ENCODE measurements at regions not wholly inside any gene's neighbourhood (a gene's known extent, or its start where the extent isn't known, plus 50 kb on each side); places are given as distances from the start of the nearest gene placed in this dataset.

GRCh38 chr3:46146548-46146947 lies 61.6 kb downstream of the CCR1 start:
- no CpG with 5 or more reads among the region's 4 CpGs for WGBS (ENCODE audit: extremely low coverage, insufficient coverage, low lambda C conversion rate)
- H3K79me2 ChIP-seq (ENCODE audit: control insufficient read depth, insufficient read depth, low read length), result no peaks in the 10 kb centered on the region
- DNase-seq, result no peak

DNA sequence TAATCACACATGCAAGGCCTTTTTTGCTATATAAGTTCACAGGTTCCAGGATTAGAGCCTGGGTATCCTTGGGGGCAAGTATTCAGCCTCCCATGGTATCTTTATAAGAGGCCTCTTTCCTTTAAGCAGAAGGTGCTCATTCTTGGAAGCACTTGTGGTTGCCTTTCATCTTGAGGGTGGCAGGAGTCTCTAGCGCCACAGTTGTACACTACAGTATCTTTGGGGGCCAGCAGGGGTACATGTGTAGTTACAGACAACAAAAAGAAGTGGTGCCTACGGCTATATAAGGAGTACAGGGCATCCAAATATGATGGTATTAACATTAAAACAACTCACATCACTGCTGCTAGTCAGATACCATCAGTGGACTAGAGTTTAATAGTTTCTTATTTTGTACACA lies 62.1 kb downstream of the CCR1 start:
- Histone ChIP-seq H2BK15ac (replicated peaks; ENCODE audit: low read depth) (no peak overlapping the region), H3K36me3 (ENCODE audit: control insufficient read depth, insufficient read depth, low read length) (no peaks in the 10 kb centered on the region), H3K4me1 (ENCODE audit: control insufficient read depth, low read depth, low read length) (no peaks in the 10 kb centered on the region), H3K79me1 (ENCODE audit: low read length) (no peaks in the 10 kb centered on the region), H3K4me2 (ENCODE audit: low read length) (no peak overlapping the region), H3K18ac (ENCODE audit: low read length) (no peak overlapping the region), H3K9ac (ENCODE audit: low read length) (no peak overlapping the region), H3K4me3 (ENCODE audit: low read length) (no peak overlapping the region), H2BK120ac (ENCODE audit: low read depth, low read length) (no peak overlapping the region), H3K27ac (ENCODE audit: low read depth, low read length) (no peak overlapping the region), H4K5ac (ENCODE audit: low read length) (no peak overlapping the region), H3K79me2 (ENCODE audit: control insufficient read depth, insufficient read depth, low read length) (no peaks in the 10 kb centered on the region), H3K23ac (ENCODE audit: low read length) (no peak overlapping the region), H2AK5ac (ENCODE audit: low read length) (no peak overlapping the region), H3K56ac (ENCODE audit: low read length) (no peak overlapping the region), H4K8ac (ENCODE audit: low read depth, low read length) (no peak overlapping the region), H3K4ac (ENCODE audit: low read depth, low read length) (no peak overlapping the region), H3K27me3 (ENCODE audit: insufficient read depth, low read length, poor library complexity) (no peaks in the 10 kb centered on the region), H2BK5ac (ENCODE audit: low read length) (no peak overlapping the region)
- no CpG with 5 or more reads among the region's 2 CpGs for WGBS (ENCODE audit: extremely low coverage, insufficient coverage, low lambda C conversion rate)
- no peak for DNase-seq

More at GRCh38 chr3:46146548-46146947, 61.6 kb downstream of the CCR1 start:
- no peaks in the 10 kb centered on the region for H3K36me3 ChIP-seq (ENCODE audit: control insufficient read depth, insufficient read depth, low read length)
- no peak overlapping the region for H2BK120ac ChIP-seq (ENCODE audit: low read depth, low read length)
- no peaks in the 10 kb centered on the region for H3K4me1 ChIP-seq (ENCODE audit: control insufficient read depth, low read depth, low read length)
- H4K5ac ChIP-seq (ENCODE audit: low read length), result no peak overlapping the region
- H4K8ac ChIP-seq (ENCODE audit: low read depth, low read length), result no peak overlapping the region
- H3K27ac ChIP-seq (ENCODE audit: low read depth, low read length), result no peak overlapping the region
- no peak overlapping the region for H3K9ac ChIP-seq (ENCODE audit: low read length)
- no peak overlapping the region for H3K18ac ChIP-seq (ENCODE audit: low read length)
- no peak overlapping the region for H2BK5ac ChIP-seq (ENCODE audit: low read length)
- no peak overlapping the region for H3K4me2 ChIP-seq (ENCODE audit: low read length)
- no peaks in the 10 kb centered on the region for H3K79me1 ChIP-seq (ENCODE audit: low read length)
- no peaks in the 10 kb centered on the region for H3K27me3 ChIP-seq (ENCODE audit: insufficient read depth, low read length, poor library complexity)
- H3K4ac ChIP-seq (ENCODE audit: low read depth, low read length), result no peak overlapping the region
- H2BK15ac ChIP-seq (replicated peaks; ENCODE audit: low read depth), result no peak overlapping the region
- no peak overlapping the region for H3K4me3 ChIP-seq (ENCODE audit: low read length)
- H3K23ac ChIP-seq (ENCODE audit: low read length), result no peak overlapping the region
- no peak overlapping the region for H3K56ac ChIP-seq (ENCODE audit: low read length)
- H2AK5ac ChIP-seq (ENCODE audit: low read length), result no peak overlapping the region

DNA sequence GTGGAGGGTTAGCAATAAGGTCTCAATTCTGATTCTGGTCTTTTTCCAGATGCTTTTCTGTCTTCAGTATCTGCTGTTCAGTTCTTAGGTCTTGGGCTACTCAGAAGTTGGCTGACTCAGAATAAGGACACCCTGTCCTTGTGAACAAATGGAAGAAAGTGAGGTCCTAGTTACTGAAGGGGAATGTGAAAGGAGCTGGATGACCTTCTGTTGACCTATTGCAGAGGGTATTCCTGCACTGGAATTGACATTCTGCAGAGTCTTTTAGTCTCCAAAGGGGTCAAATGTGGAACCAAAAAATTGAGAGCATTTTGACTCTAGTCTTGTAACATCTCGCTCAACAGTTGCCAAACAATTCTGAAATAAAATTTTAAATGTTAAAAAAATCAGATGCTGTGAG lies 63.0 kb downstream of the CCR1 start:
- no peaks in the 10 kb centered on the region for H3K27me3 ChIP-seq (ENCODE audit: insufficient read depth, low read length, poor library complexity)
- no peak overlapping the region for H3K4ac ChIP-seq (ENCODE audit: low read depth, low read length)
- no peak overlapping the region for H3K27ac ChIP-seq (ENCODE audit: low read depth, low read length)
- no peak overlapping the region for H2BK5ac ChIP-seq (ENCODE audit: low read length)
- H2AK5ac ChIP-seq (ENCODE audit: low read length), result no peak overlapping the region
- H3K9ac ChIP-seq (ENCODE audit: low read length), result no peak overlapping the region
- DNase-seq, result no peak
- no peaks in the 10 kb centered on the region for H3K79me1 ChIP-seq (ENCODE audit: low read length)
- H3K18ac ChIP-seq (ENCODE audit: low read length), result no peak overlapping the region
- no peak overlapping the region for H4K8ac ChIP-seq (ENCODE audit: low read depth, low read length)
- WGBS (ENCODE audit: extremely low coverage, insufficient coverage, low lambda C conversion rate), result no CpG with 5 or more reads among the region's 1 CpG
- H2BK120ac ChIP-seq (ENCODE audit: low read depth, low read length), result no peak overlapping the region
- no peak overlapping the region for H4K5ac ChIP-seq (ENCODE audit: low read length)
- H3K56ac ChIP-seq (ENCODE audit: low read length), result no peak overlapping the region
- H3K4me2 ChIP-seq (ENCODE audit: low read length), result no peak overlapping the region
- H3K36me3 ChIP-seq (ENCODE audit: control insufficient read depth, insufficient read depth, low read length), result no peaks in the 10 kb centered on the region
- no peaks in the 10 kb centered on the region for H3K79me2 ChIP-seq (ENCODE audit: control insufficient read depth, insufficient read depth, low read length)
- H3K4me3 ChIP-seq (ENCODE audit: low read length), result no peak overlapping the region
- H3K4me1 ChIP-seq (ENCODE audit: control insufficient read depth, low read depth, low read length), result no peaks in the 10 kb centered on the region
- no peak overlapping the region for H2BK15ac ChIP-seq (replicated peaks; ENCODE audit: low read depth)
- no peak overlapping the region for H3K23ac ChIP-seq (ENCODE audit: low read length)

- H4K5ac ChIP-seq (ENCODE audit: low read length), result no peak overlapping the region
- H2AK5ac ChIP-seq (ENCODE audit: low read length), result no peak overlapping the region
- H3K4me1 ChIP-seq (ENCODE audit: control insufficient read depth, low read depth, low read length), result no peaks in the 10 kb centered on the region
- no peaks in the 10 kb centered on the region for H3K79me2 ChIP-seq (ENCODE audit: control insufficient read depth, insufficient read depth, low read length)
- H3K18ac ChIP-seq (ENCODE audit: low read length), result no peak overlapping the region
- no peak overlapping the region for H3K4me2 ChIP-seq (ENCODE audit: low read length)
- no peak overlapping the region for H3K23ac ChIP-seq (ENCODE audit: low read length)
- H2BK5ac ChIP-seq (ENCODE audit: low read length), result no peak overlapping the region
- H3K27ac ChIP-seq (ENCODE audit: low read depth, low read length), result no peak overlapping the region
- H3K36me3 ChIP-seq (ENCODE audit: control insufficient read depth, insufficient read depth, low read length), result no peaks in the 10 kb centered on the region
- H3K79me1 ChIP-seq (ENCODE audit: low read length), result no peaks in the 10 kb centered on the region
- no peak overlapping the region for H4K8ac ChIP-seq (ENCODE audit: low read depth, low read length)
- no peak overlapping the region for H3K56ac ChIP-seq (ENCODE audit: low read length)
- H2BK120ac ChIP-seq (ENCODE audit: low read depth, low read length), result no peak overlapping the region
- WGBS (ENCODE audit: extremely low coverage, insufficient coverage, low lambda C conversion rate), result no CpG with 5 or more reads among the region's 4 CpGs
- no peak overlapping the region for H3K4ac ChIP-seq (ENCODE audit: low read depth, low read length)
- no peak overlapping the region for H3K4me3 ChIP-seq (ENCODE audit: low read length)
- no peak overlapping the region for H2BK15ac ChIP-seq (replicated peaks; ENCODE audit: low read depth)
- H3K9ac ChIP-seq (ENCODE audit: low read length), result no peak overlapping the region
- H3K27me3 ChIP-seq (ENCODE audit: insufficient read depth, low read length, poor library complexity), result no peaks in the 10 kb centered on the region
- DNase-seq, result no peak
Measured at GRCh38 chr3:46143951-46144473, 64.1 kb downstream of the CCR1 start.

GRCh38 chr3:46141813-46142212 lies 66.3 kb downstream of the CCR1 start:
- no CpG with 5 or more reads among the region's 9 CpGs for WGBS (ENCODE audit: extremely low coverage, insufficient coverage, low lambda C conversion rate)
- H3K27me3 ChIP-seq (ENCODE audit: insufficient read depth, low read length, poor library complexity), result no peaks in the 10 kb centered on the region
- no peak overlapping the region for H4K8ac ChIP-seq (ENCODE audit: low read depth, low read length)
- no peak for DNase-seq
- no peak overlapping the region for H3K23ac ChIP-seq (ENCODE audit: low read length)
- no peak overlapping the region for H2BK120ac ChIP-seq (ENCODE audit: low read depth, low read length)
- H2BK15ac ChIP-seq (replicated peaks; ENCODE audit: low read depth), result no peak overlapping the region
- no peak overlapping the region for H3K18ac ChIP-seq (ENCODE audit: low read length)
- H3K27ac ChIP-seq (ENCODE audit: low read depth, low read length), result no peak overlapping the region
- no peaks in the 10 kb centered on the region for H3K79me2 ChIP-seq (ENCODE audit: control insufficient read depth, insufficient read depth, low read length)
- no peaks in the 10 kb centered on the region for H3K36me3 ChIP-seq (ENCODE audit: control insufficient read depth, insufficient read depth, low read length)
- H2BK5ac ChIP-seq (ENCODE audit: low read length), result no peak overlapping the region
- no peak overlapping the region for H3K4me2 ChIP-seq (ENCODE audit: low read length)
- H3K9ac ChIP-seq (ENCODE audit: low read length), result no peak overlapping the region
- H3K4me3 ChIP-seq (ENCODE audit: low read length), result no peak overlapping the region
- H4K5ac ChIP-seq (ENCODE audit: low read length), result no peak overlapping the region
- H2AK5ac ChIP-seq (ENCODE audit: low read length), result no peak overlapping the region
- H3K4ac ChIP-seq (ENCODE audit: low read depth, low read length), result no peak overlapping the region
- no peaks in the 10 kb centered on the region for H3K79me1 ChIP-seq (ENCODE audit: low read length)
- no peak overlapping the region for H3K56ac ChIP-seq (ENCODE audit: low read length)
- H3K4me1 ChIP-seq (ENCODE audit: control insufficient read depth, low read depth, low read length), result no peaks in the 10 kb centered on the region

DNA sequence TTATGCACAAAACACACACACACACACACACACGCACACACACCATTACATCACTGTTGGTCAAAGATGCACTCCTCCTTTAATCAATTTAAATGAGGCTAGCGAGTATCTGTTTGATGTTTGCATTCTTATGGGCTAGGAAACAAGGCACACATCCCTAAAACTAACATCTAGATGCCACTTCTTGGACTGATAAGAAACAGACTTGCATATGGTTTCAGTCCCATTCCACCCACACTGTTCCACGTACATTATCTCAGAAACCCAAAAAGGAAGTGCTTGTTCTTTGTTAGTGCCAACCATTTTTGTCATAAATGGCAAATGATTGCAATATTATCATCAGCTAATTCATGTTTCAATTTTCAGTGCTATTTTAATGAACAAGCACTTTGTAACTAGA lies 69.5 kb downstream of the CCR1 start:
- Histone ChIP-seq H2BK5ac (ENCODE audit: low read length) (no peak overlapping the region), H2BK120ac (ENCODE audit: low read depth, low read length) (no peak overlapping the region), H3K79me1 (ENCODE audit: low read length) (no peaks in the 10 kb centered on the region), H3K4ac (ENCODE audit: low read depth, low read length) (no peak overlapping the region), H3K27ac (ENCODE audit: low read depth, low read length) (no peak overlapping the region), H3K4me1 (ENCODE audit: control insufficient read depth, low read depth, low read length) (no peaks in the 10 kb centered on the region), H3K9ac (ENCODE audit: low read length) (no peak overlapping the region), H2BK15ac (replicated peaks; ENCODE audit: low read depth) (no peak overlapping the region), H3K4me2 (ENCODE audit: low read length) (no peak overlapping the region), H4K8ac (ENCODE audit: low read depth, low read length) (no peak overlapping the region), H3K56ac (ENCODE audit: low read length) (no peak overlapping the region), H3K23ac (ENCODE audit: low read length) (no peak overlapping the region), H3K79me2 (ENCODE audit: control insufficient read depth, insufficient read depth, low read length) (no peaks in the 10 kb centered on the region), H3K18ac (ENCODE audit: low read length) (no peak overlapping the region), H4K5ac (ENCODE audit: low read length) (no peak overlapping the region), H3K27me3 (ENCODE audit: insufficient read depth, low read length, poor library complexity) (no peaks in the 10 kb centered on the region), H3K4me3 (ENCODE audit: low read length) (no peak overlapping the region), H2AK5ac (ENCODE audit: low read length) (no peak overlapping the region), H3K36me3 (ENCODE audit: control insufficient read depth, insufficient read depth, low read length) (no peaks in the 10 kb centered on the region)
- DNase-seq, result no peak
- no CpG with 5 or more reads among the region's 3 CpGs for WGBS (ENCODE audit: extremely low coverage, insufficient coverage, low lambda C conversion rate)
